ELR (cell line): ENCODE measurements at regions not wholly inside any gene's neighbourhood (a gene's known extent, or its start where the extent isn't known, plus 50 kb on each side); places are given as distances from the start of the nearest gene placed in this dataset.
"Not testable (repeated sequence)": the region's sequence is repeated elsewhere in the genome, so short reads cannot be mapped to it uniquely, and the experiment has no call there.

ENCODE experiments used
- DNase-seq: peaks from one replicate; pipeline ENCODE4 v3.0.0-alpha.2; 2015; ENCODE audit warnings: low read depth

- no peak for DNase-seq
These were observed 187.2 kb downstream of the KIT start for GRCh38 chr4:54844911-54845310.

GRCh38 chr4:54843946-54844345, 186.2 kb downstream of the KIT start:
- no peak for DNase-seq

- DNase-seq, result no peak
These were observed 185.3 kb downstream of the KIT start for GRCh38 chr4:54843106-54843505.

GRCh38 chr4:54842656-54843055, 184.9 kb downstream of the KIT start:
- DNase-seq, result no peak

- DNase-seq, result no peak
These were observed 184.5 kb downstream of the KIT start for GRCh38 chr4:54842226-54842625.

- peak; percentile 4 for DNase-seq
These were observed 183.4 kb downstream of the KIT start for GRCh38 chr4:54840992-54841768.

GRCh38 chr4:54840430-54840829, 182.7 kb downstream of the KIT start:
- no peak for DNase-seq

GRCh38 chr4:54838301-54838700, 180.5 kb downstream of the KIT start:
- no peak for DNase-seq

GRCh38 chr4:54837576-54838140, 179.9 kb downstream of the KIT start:
- DNase-seq, result no peak

GRCh38 chr4:54828361-54828760, 170.6 kb downstream of the KIT start:
- DNase-seq, result not testable (repeated sequence)

GRCh38 chr4:54823616-54824015, 165.9 kb downstream of the KIT start:
- DNase-seq, result no peak

GRCh38 chr4:54819034-54819433, 161.3 kb downstream of the KIT start:
- DNase-seq, result no peak

GRCh38 chr4:54818481-54818880, 160.7 kb downstream of the KIT start:
- no peak for DNase-seq

GRCh38 chr4:54813674-54814073, 155.9 kb downstream of the KIT start:
- DNase-seq, result no peak

- DNase-seq, result no peak
These were observed 148.6 kb downstream of the KIT start for GRCh38 chr4:54806351-54806750.

- no peak for DNase-seq
These were observed 144.6 kb downstream of the KIT start for GRCh38 chr4:54802336-54802735.

GRCh38 chr4:54800831-54801530, 143.2 kb downstream of the KIT start:
- DNase-seq, result no peak

- no peak for DNase-seq
These were observed 136.8 kb downstream of the KIT start for GRCh38 chr4:54794579-54794978.

- DNase-seq, result no peak
These were observed 136.2 kb downstream of the KIT start for GRCh38 chr4:54793856-54794422.
